HCT116 (cell line): ENCODE measurements at regions not wholly inside any gene's neighbourhood (a gene's known extent, or its start where the extent isn't known, plus 50 kb on each side); places are given as distances from the start of the nearest gene placed in this dataset.

Experiments used
- ATAC-seq: fragments of 200-7000 bp; cut with Tn5 transposase; 2 replicates; pipeline ENCODE4 v1.9.1; 2020; ENCODE audit warnings: mild to moderate bottlenecking, moderate library complexity
- BruUV-seq: library from RNA; stranded (reverse); fragments of 400-500 nt; replicated peaks from 2 replicates; lab custom pipeline; 2021; lab: Mats Ljungman, UMichigan
- CTCF ChIA-PET: fragments of 300-600 bp; sonication (Branson Sonifier 250); formaldehyde crosslinking; loops from one replicate; lab custom pipeline; 2021; ENCODE audit warnings: antibody characterized with exemption; lab: Charles Lee
- POLR2A ChIA-PET: fragments of 300-600, 350-600 bp; sonication (Branson Sonifier 250); formaldehyde crosslinking; loops from one replicate; lab custom pipeline; 2021; ENCODE audit warnings: antibody characterized with exemption; lab: Charles Lee
- RAD21 ChIA-PET, 2 experiments: fragments of 300-600 bp; sonication (Branson Sonifier 250); formaldehyde crosslinking; loops; one replicate each; lab custom pipeline; 2023; ENCODE audit warnings: low total read pairs in 2 of 2; ENCODE audit not compliant: uncharacterized antibody in 2 of 2, unreplicated experiment in 2 of 2, low non-redundant PET in 1 of 2; lab: Charles Lee
- DNase-seq: peaks from one replicate; pipeline ENCODE4 v3.0.0-alpha.2; 2010; ENCODE audit warnings: low read depth, low spot score
- H2AFZ ChIP-seq: fragments of 200-600 bp; shearing (Covaris generic), sonication (generic); 2 replicates; pipeline ENCODE4 v1.6.1; 2017; ENCODE audit warnings: low read depth, mixed run types, mixed read lengths, antibody characterized with exemption, low read length; ENCODE audit not compliant: poor library complexity, severe bottlenecking
- H3K27ac ChIP-seq: 2 replicates; pipeline ENCODE4 v1.5.1; 2012; ENCODE audit warnings: low read depth, low read length
- H3K27me3 ChIP-seq: fragments of 200-600 bp; sonication (generic); 2 replicates; pipeline ENCODE4 v1.6.1; 2016; ENCODE audit warnings: mixed run types, low read length, mixed read lengths; ENCODE audit not compliant: insufficient read depth
- H3K36me3 ChIP-seq, 2 experiments: fragments of 200-500 bp in 1 of 2; fragments of 200-600 bp in 1 of 2; sonication (Bioruptor generic) in 1 of 2; sonication (generic) in 1 of 2; 2 replicates each; pipeline versions ENCODE4 v1.5.1 to v1.6.1; 2014 to 2016; ENCODE audit warnings: low read length in 2 of 2, inconsistent platforms in 1 of 2, mixed read lengths in 1 of 2, mixed run types in 1 of 2; ENCODE audit not compliant: insufficient read depth in 2 of 2, control insufficient read depth in 1 of 2
- H3K4me1 ChIP-seq, 2 experiments: fragments of 200-600 bp in 1 of 2; sonication (generic) in 1 of 2; 2 replicates each; pipeline versions ENCODE4 v1.5.1 to v1.6.1; 2012 to 2017; ENCODE audit warnings: low read length in 2 of 2, inconsistent platforms in 1 of 2, mild to moderate bottlenecking in 1 of 2, mixed read lengths in 1 of 2, mixed run types in 1 of 2, moderate library complexity in 1 of 2; ENCODE audit not compliant: insufficient read depth in 2 of 2, control insufficient read depth in 1 of 2
- H3K4me2 ChIP-seq: fragments of 200-600 bp; sonication (generic); 2 replicates; pipeline ENCODE4 v1.6.1; 2017; ENCODE audit warnings: mixed run types, low read length, mixed read lengths
- H3K4me3 ChIP-seq, 2 experiments: fragments of 200-600 bp in 1 of 2; sonication (generic) in 1 of 2; replicated peaks in 1 of 2; 2 replicates each; pipeline ENCODE4 v1.5.1; 2011 to 2016; ENCODE audit warnings: low read length in 2 of 2, control low read depth in 1 of 2, low read depth in 1 of 2, mild to moderate bottlenecking in 1 of 2, mixed read lengths in 1 of 2, mixed run types in 1 of 2
- H3K79me2 ChIP-seq: fragments of 200-600 bp; sonication (generic); 2 replicates; pipeline ENCODE4 v1.6.1; 2017; ENCODE audit warnings: mild to moderate bottlenecking, mixed run types, low read length, moderate library complexity, mixed read lengths; ENCODE audit not compliant: insufficient read depth
- H3K9ac ChIP-seq: fragments of 200-600 bp; sonication (generic); 2 replicates; pipeline ENCODE4 v1.6.1; 2016; ENCODE audit warnings: low read length, mixed read lengths
- H3K9me2 ChIP-seq: fragments of 200-600 bp; sonication (generic), shearing (Covaris generic); 2 replicates; pipeline ENCODE4 v1.6.1; 2017; ENCODE audit warnings: mixed run types, mild to moderate bottlenecking, moderate library complexity; ENCODE audit not compliant: insufficient read depth
- H3K9me3 ChIP-seq, 2 experiments: fragments of 200-500 bp in 1 of 2; fragments of 200-600 bp in 1 of 2; sonication (Bioruptor generic) in 1 of 2; sonication (generic) in 1 of 2; 2 replicates each; pipeline ENCODE4 v1.6.1; 2014 to 2017; ENCODE audit warnings: low read length in 2 of 2, mixed read lengths in 2 of 2, inconsistent platforms in 1 of 2, low read depth in 1 of 2, mild to moderate bottlenecking in 1 of 2, mixed run types in 1 of 2, moderate library complexity in 1 of 2; ENCODE audit not compliant: control insufficient read depth in 1 of 2, insufficient read depth in 1 of 2
- H4K20me1 ChIP-seq: fragments of 200-600 bp; sonication (generic), shearing (Covaris generic); 2 replicates; pipeline ENCODE4 v1.6.1; 2017; ENCODE audit warnings: mixed run types, mild to moderate bottlenecking, moderate library complexity; ENCODE audit not compliant: insufficient read depth
- CBX3 ChIP-seq: IDR thresholded peaks from 2 replicates; pipeline ENCODE4 v1.6.1; 2012; ENCODE audit warnings: low read depth
- EGR1 ChIP-seq: IDR thresholded peaks from 2 replicates; pipeline ENCODE4 v1.6.1; 2012; ENCODE audit warnings: low read depth
- ELF1 ChIP-seq: IDR thresholded peaks from 2 replicates; pipeline ENCODE4 v1.6.1; 2012; ENCODE audit warnings: low read depth, borderline replicate concordance
- EZH2 ChIP-seq: fragments of 200-600 bp; sonication (generic); IDR thresholded peaks from 2 replicates; pipeline ENCODE4 v1.6.1; 2017; ENCODE audit warnings: antibody characterized with exemption, mixed run types
- EZH2phosphoT487 ChIP-seq: fragments of 200-600 bp; IDR thresholded peaks from 2 replicates; pipeline ENCODE4 v1.6.1; 2018; ENCODE audit warnings: antibody characterized with exemption, borderline replicate concordance
- FOSL1 ChIP-seq: IDR thresholded peaks from 2 replicates; pipeline ENCODE4 v1.6.1; 2012; ENCODE audit warnings: low read depth
- JUND ChIP-seq: IDR thresholded peaks from 2 replicates; pipeline ENCODE4 v1.6.1; 2012
- POLR2A ChIP-seq: IDR thresholded peaks from 2 replicates; pipeline ENCODE4 v1.7.0; 2011; ENCODE audit warnings: borderline replicate concordance; ENCODE audit not compliant: insufficient read depth, insufficient read length; ENCODE audit errors: extremely low read depth
- SIN3A ChIP-seq: IDR thresholded peaks from 2 replicates; pipeline ENCODE4 v1.6.1; 2012; ENCODE audit warnings: low read depth
- SRF ChIP-seq: IDR thresholded peaks from 2 replicates; pipeline ENCODE4 v1.6.1; 2012; ENCODE audit warnings: low read depth
- TCF7L2 ChIP-seq: IDR thresholded peaks from 2 replicates; pipeline ENCODE4 v1.7.0; 2011; ENCODE audit warnings: borderline replicate concordance, inconsistent platforms; ENCODE audit not compliant: insufficient read depth, insufficient read length; ENCODE audit errors: extremely low read depth
- YY1 ChIP-seq: IDR thresholded peaks from 2 replicates; pipeline ENCODE4 v1.6.1; 2011; ENCODE audit warnings: low read length, low read depth, moderate library complexity, mild to moderate bottlenecking; ENCODE audit not compliant: insufficient replicate concordance; ENCODE audit errors: extremely low read depth
- ZFX ChIP-seq: fragments of 450-650 bp; IDR thresholded peaks from 2 replicates; pipeline ENCODE4 v1.6.1; 2017
- ZNF274 ChIP-seq: fragments of 200-500 bp; sonication (Bioruptor generic); IDR thresholded peaks from 2 replicates; pipeline ENCODE4 v1.6.1; 2014; ENCODE audit warnings: mild to moderate bottlenecking, low read depth, low read length, inconsistent platforms
- intact Hi-C: fragments of 100-400 bp; cut with micrococcal nuclease; formaldehyde crosslinking; loops from 2 replicates; pipeline ENCODE4 v1.10.0; 2022
- TF ChIP-seq, protein P1 (sequence below): IDR thresholded peaks from 2 replicates; pipeline ENCODE4 v1.6.1; 2012; ENCODE audit warnings: low read depth
- TF ChIP-seq, protein P2 (sequence below): IDR thresholded peaks from 2 replicates; pipeline ENCODE4 v1.6.1; 2011; ENCODE audit warnings: mild to moderate bottlenecking, low read length, moderate library complexity; ENCODE audit not compliant: insufficient replicate concordance; ENCODE audit errors: extremely low read depth
- TF ChIP-seq, protein P3 (sequence below): IDR thresholded peaks from 2 replicates; pipeline ENCODE4 v1.6.1; 2012
- TF ChIP-seq, protein P4 (sequence below), 3 experiments: fragments of 200-600 bp in 1 of 3; sonication (generic) in 1 of 3; IDR thresholded peaks in 2 of 3; conservative IDR thresholded peaks in 1 of 3; 2 replicates each; pipeline ENCODE4 v1.5.1; 2012 to 2017; ENCODE audit warnings: low read depth in 2 of 3, low read length in 2 of 3, antibody characterized with exemption in 1 of 3, borderline replicate concordance in 1 of 3, control low read depth in 1 of 3, mild to moderate bottlenecking in 1 of 3, mixed read lengths in 1 of 3, mixed run types in 1 of 3, moderate library complexity in 1 of 3; ENCODE audit not compliant: insufficient read depth in 1 of 3
- TF ChIP-seq, protein P5 (sequence below): IDR thresholded peaks from 2 replicates; pipeline ENCODE4 v1.6.1; 2012

DNA sequence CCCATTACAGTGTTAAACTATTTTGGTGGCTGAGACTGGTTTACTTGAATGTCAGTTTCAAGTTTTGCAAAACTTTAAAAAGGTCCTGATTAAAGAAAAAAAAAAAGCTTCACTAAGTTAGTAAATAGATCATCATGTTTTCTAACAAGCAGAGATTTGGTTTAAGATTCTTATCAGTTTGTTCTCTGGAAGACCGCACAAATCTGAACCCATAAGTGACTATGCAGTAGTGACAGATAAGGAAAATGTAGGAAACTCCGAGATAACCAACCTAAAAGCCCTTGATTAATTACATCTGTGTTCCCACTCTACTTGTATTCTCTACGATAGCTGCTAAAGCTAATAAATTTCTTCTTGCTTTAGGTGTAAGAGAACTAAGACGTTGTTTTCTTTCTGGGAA is 1799.8 kb upstream of the ADGRL3 start:
- H3K27ac ChIP-seq = no peak overlapping the region
- TF ChIP-seq JUND (no peak), EZH2 (no peak), EZH2phosphoT487 (no peak), TCF7L2 (no peak), SIN3A (no peak), ELF1 (no peak), EGR1 (no peak), YY1 (no peak), ZNF274 (no peak), FOSL1 (no peak), CBX3 (no peak), POLR2A (no peak), ZFX (no peak), SRF (no peak)
- TF ChIP-seq, protein P1, sequence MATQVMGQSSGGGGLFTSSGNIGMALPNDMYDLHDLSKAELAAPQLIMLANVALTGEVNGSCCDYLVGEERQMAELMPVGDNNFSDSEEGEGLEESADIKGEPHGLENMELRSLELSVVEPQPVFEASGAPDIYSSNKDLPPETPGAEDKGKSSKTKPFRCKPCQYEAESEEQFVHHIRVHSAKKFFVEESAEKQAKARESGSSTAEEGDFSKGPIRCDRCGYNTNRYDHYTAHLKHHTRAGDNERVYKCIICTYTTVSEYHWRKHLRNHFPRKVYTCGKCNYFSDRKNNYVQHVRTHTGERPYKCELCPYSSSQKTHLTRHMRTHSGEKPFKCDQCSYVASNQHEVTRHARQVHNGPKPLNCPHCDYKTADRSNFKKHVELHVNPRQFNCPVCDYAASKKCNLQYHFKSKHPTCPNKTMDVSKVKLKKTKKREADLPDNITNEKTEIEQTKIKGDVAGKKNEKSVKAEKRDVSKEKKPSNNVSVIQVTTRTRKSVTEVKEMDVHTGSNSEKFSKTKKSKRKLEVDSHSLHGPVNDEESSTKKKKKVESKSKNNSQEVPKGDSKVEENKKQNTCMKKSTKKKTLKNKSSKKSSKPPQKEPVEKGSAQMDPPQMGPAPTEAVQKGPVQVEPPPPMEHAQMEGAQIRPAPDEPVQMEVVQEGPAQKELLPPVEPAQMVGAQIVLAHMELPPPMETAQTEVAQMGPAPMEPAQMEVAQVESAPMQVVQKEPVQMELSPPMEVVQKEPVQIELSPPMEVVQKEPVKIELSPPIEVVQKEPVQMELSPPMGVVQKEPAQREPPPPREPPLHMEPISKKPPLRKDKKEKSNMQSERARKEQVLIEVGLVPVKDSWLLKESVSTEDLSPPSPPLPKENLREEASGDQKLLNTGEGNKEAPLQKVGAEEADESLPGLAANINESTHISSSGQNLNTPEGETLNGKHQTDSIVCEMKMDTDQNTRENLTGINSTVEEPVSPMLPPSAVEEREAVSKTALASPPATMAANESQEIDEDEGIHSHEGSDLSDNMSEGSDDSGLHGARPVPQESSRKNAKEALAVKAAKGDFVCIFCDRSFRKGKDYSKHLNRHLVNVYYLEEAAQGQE = no peak
- TF ChIP-seq, protein P2, sequence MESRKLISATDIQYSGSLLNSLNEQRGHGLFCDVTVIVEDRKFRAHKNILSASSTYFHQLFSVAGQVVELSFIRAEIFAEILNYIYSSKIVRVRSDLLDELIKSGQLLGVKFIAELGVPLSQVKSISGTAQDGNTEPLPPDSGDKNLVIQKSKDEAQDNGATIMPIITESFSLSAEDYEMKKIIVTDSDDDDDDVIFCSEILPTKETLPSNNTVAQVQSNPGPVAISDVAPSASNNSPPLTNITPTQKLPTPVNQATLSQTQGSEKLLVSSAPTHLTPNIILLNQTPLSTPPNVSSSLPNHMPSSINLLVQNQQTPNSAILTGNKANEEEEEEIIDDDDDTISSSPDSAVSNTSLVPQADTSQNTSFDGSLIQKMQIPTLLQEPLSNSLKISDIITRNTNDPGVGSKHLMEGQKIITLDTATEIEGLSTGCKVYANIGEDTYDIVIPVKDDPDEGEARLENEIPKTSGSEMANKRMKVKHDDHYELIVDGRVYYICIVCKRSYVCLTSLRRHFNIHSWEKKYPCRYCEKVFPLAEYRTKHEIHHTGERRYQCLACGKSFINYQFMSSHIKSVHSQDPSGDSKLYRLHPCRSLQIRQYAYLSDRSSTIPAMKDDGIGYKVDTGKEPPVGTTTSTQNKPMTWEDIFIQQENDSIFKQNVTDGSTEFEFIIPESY = no peak
- TF ChIP-seq, protein P3, sequence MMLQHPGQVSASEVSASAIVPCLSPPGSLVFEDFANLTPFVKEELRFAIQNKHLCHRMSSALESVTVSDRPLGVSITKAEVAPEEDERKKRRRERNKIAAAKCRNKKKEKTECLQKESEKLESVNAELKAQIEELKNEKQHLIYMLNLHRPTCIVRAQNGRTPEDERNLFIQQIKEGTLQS = no peak
- TF ChIP-seq, protein P4, sequence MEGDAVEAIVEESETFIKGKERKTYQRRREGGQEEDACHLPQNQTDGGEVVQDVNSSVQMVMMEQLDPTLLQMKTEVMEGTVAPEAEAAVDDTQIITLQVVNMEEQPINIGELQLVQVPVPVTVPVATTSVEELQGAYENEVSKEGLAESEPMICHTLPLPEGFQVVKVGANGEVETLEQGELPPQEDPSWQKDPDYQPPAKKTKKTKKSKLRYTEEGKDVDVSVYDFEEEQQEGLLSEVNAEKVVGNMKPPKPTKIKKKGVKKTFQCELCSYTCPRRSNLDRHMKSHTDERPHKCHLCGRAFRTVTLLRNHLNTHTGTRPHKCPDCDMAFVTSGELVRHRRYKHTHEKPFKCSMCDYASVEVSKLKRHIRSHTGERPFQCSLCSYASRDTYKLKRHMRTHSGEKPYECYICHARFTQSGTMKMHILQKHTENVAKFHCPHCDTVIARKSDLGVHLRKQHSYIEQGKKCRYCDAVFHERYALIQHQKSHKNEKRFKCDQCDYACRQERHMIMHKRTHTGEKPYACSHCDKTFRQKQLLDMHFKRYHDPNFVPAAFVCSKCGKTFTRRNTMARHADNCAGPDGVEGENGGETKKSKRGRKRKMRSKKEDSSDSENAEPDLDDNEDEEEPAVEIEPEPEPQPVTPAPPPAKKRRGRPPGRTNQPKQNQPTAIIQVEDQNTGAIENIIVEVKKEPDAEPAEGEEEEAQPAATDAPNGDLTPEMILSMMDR (IDR thresholded peaks at IDR 0.05 in 2 of 3, conservative IDR thresholded peaks at IDR 0.05 in 1 of 3; ENCODE audit: borderline replicate concordance in 1 of 3, insufficient read depth in 1 of 3, low read depth in 2 of 3, low read length in 2 of 3) = no peak
- TF ChIP-seq, protein P5, sequence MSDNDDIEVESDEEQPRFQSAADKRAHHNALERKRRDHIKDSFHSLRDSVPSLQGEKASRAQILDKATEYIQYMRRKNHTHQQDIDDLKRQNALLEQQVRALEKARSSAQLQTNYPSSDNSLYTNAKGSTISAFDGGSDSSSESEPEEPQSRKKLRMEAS = no peak
- H3K9me2 ChIP-seq = no peaks in the 10 kb centered on the region
- ATAC-seq (no peak), DNase-seq (no peak)
- no TSS peak for BruUV-seq
- no peaks in the 10 kb centered on the region for H3K4me1 ChIP-seq
- intact Hi-C loops = no loop called here
- ChIA-PET RAD21 (no interaction called here), CTCF (no interaction called here), POLR2A (no interaction called here)
- H3K4me2 ChIP-seq = no peak overlapping the region
- H2AFZ ChIP-seq = no peak overlapping the region
- H3K9me3 ChIP-seq = peaks cover 0 to 11% of the 10 kb centered on the region in 2 experiments; a peak in 3 of 4 replicates
- H3K27me3 ChIP-seq = no peaks in the 10 kb centered on the region
- H4K20me1 ChIP-seq = no peaks in the 10 kb centered on the region
- no peaks in the 10 kb centered on the region for H3K79me2 ChIP-seq
- no peak overlapping the region for H3K4me3 ChIP-seq
- no peak overlapping the region for H3K9ac ChIP-seq
- no peaks in the 10 kb centered on the region for H3K36me3 ChIP-seq
